B cell (primary cell): ENCODE measurements at regions not wholly inside any gene's neighbourhood (a gene's known extent, or its start where the extent isn't known, plus 50 kb on each side); places are given as distances from the start of the nearest gene placed in this dataset.

Experiments
- ATAC-seq: fragments of 200-7000 bp; cut with Tn5 transposase; one replicate; pipeline ENCODE4 v1.10.0; 2021; ENCODE audit warnings: low read depth, mild to moderate bottlenecking, moderate number of reproducible peaks, moderate library complexity
- CTCF ChIA-PET: fragments of 350-600 bp; sonication (Branson Sonifier 250); formaldehyde crosslinking; loops from one replicate; lab custom pipeline; 2021; ENCODE audit warnings: antibody characterized with exemption, inconsistent platforms; lab: Charles Lee
- POLR2A ChIA-PET: fragments of 350-600 bp; sonication (Branson Sonifier 250); formaldehyde crosslinking; loops from one replicate; lab custom pipeline; 2021; ENCODE audit warnings: antibody characterized with exemption; lab: Charles Lee
- DNase-seq: peaks from one replicate; pipeline ENCODE4 v3.0.0; 2013
- H2AFZ ChIP-seq: 2 replicates; pipeline ENCODE4 v1.6.1; 2012; ENCODE audit warnings: mild to moderate bottlenecking, low read depth, low read length; ENCODE audit not compliant: insufficient read depth, poor library complexity, severe bottlenecking
- H3K27ac ChIP-seq, 2 donors: 1 replicate in 1 of 2; 2 replicates in 1 of 2; pipeline ENCODE4 v1.5.1; 2012 to 2013; ENCODE audit warnings: low read length in 2 of 2, mild to moderate bottlenecking in 2 of 2, moderate library complexity in 1 of 2
- H3K27me3 ChIP-seq, 4 experiments: fragments of 200-600 bp in 1 of 4; sonication (generic) in 1 of 4; replicated peaks in 1 of 4; 1 replicate in 2 of 4; 2 replicates in 2 of 4; pipeline versions ENCODE4 v1.6.1 to v1.7.0; 2013 to 2016; ENCODE audit warnings: low read length in 3 of 4, mild to moderate bottlenecking in 2 of 4, mixed read lengths in 1 of 4, moderate library complexity in 1 of 4; ENCODE audit not compliant: insufficient read depth in 4 of 4, control insufficient read depth in 3 of 4; ENCODE audit errors: control extremely low read depth in 1 of 4
- H3K36me3 ChIP-seq, 2 experiments: replicated peaks in 1 of 2; 1 replicate in 1 of 2; 2 replicates in 1 of 2; pipeline versions ENCODE4 v1.6.1 to v1.7.1; 2013; ENCODE audit warnings: low read length in 1 of 2; ENCODE audit not compliant: insufficient read depth in 2 of 2, control insufficient read depth in 1 of 2; ENCODE audit errors: control extremely low read depth in 1 of 2, extremely low read depth in 1 of 2
- H3K4me1 ChIP-seq, 2 donors: fragments of 200-600 bp in 1 of 2; sonication (generic) in 1 of 2; 1 replicate in 1 of 2; 2 replicates in 1 of 2; pipeline versions ENCODE4 v1.5.1 to v1.6.1; 2013 to 2017; ENCODE audit warnings: low read length in 2 of 2; ENCODE audit not compliant: control insufficient read depth in 2 of 2, insufficient read depth in 2 of 2
- H3K4me2 ChIP-seq: replicated peaks from 2 replicates; pipeline ENCODE3; 2012; ENCODE audit warnings: mild to moderate bottlenecking, low read depth, low read length; ENCODE audit not compliant: poor library complexity, severe bottlenecking
- H3K4me3 ChIP-seq, 5 experiments: fragments of 200-600 bp in 1 of 5; sonication (generic) in 1 of 5; 1 replicate in 3 of 5; 2 replicates in 2 of 5; pipeline versions ENCODE4 v1.5.1 to v1.7.0; 2011 to 2016; ENCODE audit warnings: low read length in 4 of 5, mild to moderate bottlenecking in 4 of 5, low read depth in 2 of 5, control low read depth in 1 of 5, moderate library complexity in 1 of 5; ENCODE audit not compliant: insufficient read depth in 1 of 5; ENCODE audit errors: control extremely low read depth in 1 of 5, extremely low read depth in 1 of 5
- H3K79me2 ChIP-seq: fragments of 200-600 bp; sonication (generic); one replicate; pipeline ENCODE4 v1.6.0; 2016; ENCODE audit warnings: low read length; ENCODE audit not compliant: control insufficient read depth, insufficient read depth
- H3K9ac ChIP-seq: fragments of 200-600 bp; sonication (generic); 2 replicates; pipeline ENCODE4 v1.6.1; 2017; ENCODE audit warnings: mild to moderate bottlenecking, low read length, moderate library complexity
- H3K9me3 ChIP-seq, 3 donors: one replicate each; pipeline versions ENCODE4 v1.6.1 to v1.7.1; 2013; ENCODE audit warnings: low read length in 2 of 3; ENCODE audit not compliant: control insufficient read depth in 2 of 3, insufficient read depth in 1 of 3; ENCODE audit errors: control extremely low read depth in 1 of 3
- H4K20me1 ChIP-seq: 2 replicates; pipeline ENCODE4 v1.6.0; 2012; ENCODE audit warnings: mild to moderate bottlenecking, low read length; ENCODE audit not compliant: insufficient read depth, control insufficient read depth, poor library complexity, severe bottlenecking
- H3K27ac Mint-ChIP-seq: one replicate; pipeline ENCODE4 v1.8.0; 2021; ENCODE audit warnings: mixed read lengths
- H3K27me3 Mint-ChIP-seq: one replicate; pipeline ENCODE4 v1.8.0; 2021; ENCODE audit warnings: mixed read lengths
- H3K4me1 Mint-ChIP-seq: one replicate; pipeline ENCODE4 v1.8.0; 2021; ENCODE audit warnings: mixed read lengths
- H3K4me3 Mint-ChIP-seq: one replicate; pipeline ENCODE4 v1.8.0; 2021; ENCODE audit warnings: mixed read lengths
- H3K9me3 Mint-ChIP-seq: one replicate; pipeline ENCODE4 v1.8.0; 2022; ENCODE audit warnings: mixed read lengths; ENCODE audit not compliant: insufficient read depth
- CTCF ChIP-seq: fragments of 200-600 bp; IDR thresholded peaks from one replicate; pipeline ENCODE4 v1.8.0; 2022; ENCODE audit warnings: antibody characterized with exemption, mild to moderate bottlenecking
- EZH2 ChIP-seq: IDR thresholded peaks from 2 replicates; pipeline ENCODE4 v1.6.1; 2012; ENCODE audit warnings: borderline replicate concordance, low read depth, mild to moderate bottlenecking, moderate library complexity, low read length; ENCODE audit not compliant: insufficient read depth, poor library complexity, severe bottlenecking
- WGBS: methylation state at CpG from one replicate; pipeline ENCODE4 v1.1.5; 2013; ENCODE audit warnings: missing lambda C conversion rate; ENCODE audit not compliant: insufficient coverage; 5-methylcytosine and 5-hydroxymethylcytosine counted together
- intact Hi-C: fragments of 100-400 bp; cut with micrococcal nuclease; formaldehyde crosslinking; loops from one replicate; pipeline ENCODE4 v1.10.0; 2022

GRCh38 chr5:42889311-42889933, 77.7 kb upstream of the SELENOP start:
- ChIA-PET CTCF (interaction anchor here (0.6 to 2.1 kb wide), 24 partner anchors 8 to 1033 kb away, joined by 3 to 11 read pairs (median 3); no protein-coding TSS in a partner anchor), POLR2A (interaction anchor here (0.7 kb wide), 1 partner anchor 1046 kb away, joined by 4 read pairs; no protein-coding TSS in a partner anchor)
- Mint-ChIP-seq H3K4me1 (no peaks in the 10 kb centered on the region), H3K27ac (no peak overlapping the region), H3K4me3 (no peak overlapping the region), H3K27me3 (peaks cover 22% of the 10 kb centered on the region), H3K9me3 (no peaks in the 10 kb centered on the region)
- TF ChIP-seq EZH2 (no peak), CTCF (peak; percentile 94)
- Histone ChIP-seq H3K9me3 (no peaks in the 10 kb centered on the region), H2AFZ (no peak overlapping the region), H3K9ac (no peak overlapping the region), H4K20me1 (no peaks in the 10 kb centered on the region), H3K4me1 (no peaks in the 10 kb centered on the region), H3K4me3 (no peak overlapping the region), H3K27ac (no peak overlapping the region), H3K79me2 (no peaks in the 10 kb centered on the region), H3K36me3 (no peaks in the 10 kb centered on the region), H3K27me3 (no peaks in the 10 kb centered on the region), H3K4me2 (no peak overlapping the region)
- ATAC-seq (peak; percentile 64), DNase-seq (peak; percentile 68)
- intact Hi-C loops, result no loop called here
- no CpG with 5 or more reads among the region's 4 CpGs for WGBS

- Histone ChIP-seq H3K4me2 (no peak overlapping the region), H3K36me3 (no peaks in the 10 kb centered on the region), H3K4me3 (no peak overlapping the region), H2AFZ (no peak overlapping the region), H3K9ac (no peak overlapping the region), H3K79me2 (no peaks in the 10 kb centered on the region), H4K20me1 (no peaks in the 10 kb centered on the region), H3K27me3 (no peaks in the 10 kb centered on the region), H3K27ac (no peak overlapping the region), H3K9me3 (no peaks in the 10 kb centered on the region), H3K4me1 (no peaks in the 10 kb centered on the region)
- ChIA-PET POLR2A (no interaction called here), CTCF (interaction anchor here (0.7 to 2.1 kb wide), 9 partner anchors 8 to 831 kb away, joined by 3 to 11 read pairs (median 6); no protein-coding TSS in a partner anchor)
- Mint-ChIP-seq H3K27me3 (peaks cover 21% of the 10 kb centered on the region), H3K9me3 (no peaks in the 10 kb centered on the region), H3K4me1 (no peaks in the 10 kb centered on the region), H3K4me3 (no peak overlapping the region), H3K27ac (no peak overlapping the region)
- ATAC-seq (no peak), DNase-seq (no peak)
- WGBS, result 92% methylated on average over 5 of the region's 7 CpGs
- no peak for TF ChIP-seq EZH2
- TF ChIP-seq CTCF, result no peak
- intact Hi-C loops, result no loop called here
Measured at GRCh38 chr5:42888771-42889170, 77.1 kb upstream of the SELENOP start.
